ENCODE measurements at regions not wholly inside any gene's neighbourhood (a gene's known extent, or its start where the extent isn't known, plus 50 kb on each side); places are given as distances from the start of the nearest gene placed in this dataset.

- TF ChIP-seq PREB (CRISPR knock-in tag; IDR thresholded peaks at IDR 0.05) = no peak
Measured at GRCh38 chr20:12928358-12928754, 80.4 kb upstream of the SPTLC3 start (continued).

- H3K4me2 ChIP-seq (ENCODE audit: insufficient read depth, low read length) = no peak overlapping the region
- ATAC-seq (no peak), DNase-seq (ENCODE audit: extremely low read depth in 1 of 4, low spot score in 3 of 4) (no peak), FAIRE-seq (no peak)
- H3K36me3 ChIP-seq (ENCODE audit: control insufficient read depth, insufficient read depth, low read length) = no peaks in the 10 kb centered on the region
- no peaks in the 10 kb centered on the region for H3K27me3 ChIP-seq (ENCODE audit: control insufficient read depth in 2 of 2, insufficient read depth in 2 of 2, low read length in 2 of 2)
- no peaks in the 10 kb centered on the region for H4K20me1 ChIP-seq (replicated peaks; ENCODE audit: control insufficient read depth, insufficient read depth, low read length)
- POLR2A ChIA-PET = no interaction called here
- H2AFZ ChIP-seq (ENCODE audit: low read depth, low read length) = no peak overlapping the region
- no TSS peak for BruUV-seq (replicated peaks)
- H3K9ac ChIP-seq (ENCODE audit: insufficient read depth in 1 of 2, low read depth in 2 of 2, low read length in 2 of 2) = no peak overlapping the region
- in situ Hi-C loops (cut with MboI) (no loop called here), intact Hi-C loops (cut with micrococcal nuclease) (loop anchor here (10.0 kb wide), 1 partner anchor 176 kb away; no protein-coding TSS in a partner anchor)
- no peaks in the 10 kb centered on the region for H3K79me2 ChIP-seq (ENCODE audit: control insufficient read depth, insufficient read depth, low read length)
- no peaks in the 10 kb centered on the region for H3K9me1 ChIP-seq (ENCODE audit: control insufficient read depth, insufficient read depth, low read length)
- no peak overlapping the region for H3K27ac ChIP-seq (ENCODE audit: extremely low read depth, low read depth, low read length)
- no peaks in the 10 kb centered on the region for H3K9me3 ChIP-seq (replicated peaks; ENCODE audit: control insufficient read depth, insufficient read depth, low read depth, low read length)
- 0% methylated on average over 3 of the region's 4 CpGs for WGBS (ENCODE audit: insufficient coverage, low coverage, missing lambda C conversion rate)
- no peak overlapping the region for H3K4me3 ChIP-seq
- no peaks in the 10 kb centered on the region for H3K4me1 ChIP-seq (replicated peaks in 1 of 2; ENCODE audit: control insufficient read depth in 2 of 2, insufficient read depth in 2 of 2, low read length in 2 of 2)
- CTCF ChIA-PET (ENCODE audit: low intra/inter-chr PET ratio) = no interaction called here
- TF ChIP-seq POLR2AphosphoS2 (IDR thresholded peaks at IDR 0.05; ENCODE audit: low read length) (no peak), ZFP1 (CRISPR knock-in tag; IDR thresholded peaks at IDR 0.05) (no peak), ZNF184 (CRISPR knock-in tag; IDR thresholded peaks at IDR 0.05) (no peak), CC2D1A (IDR thresholded peaks at IDR 0.05) (no peak), GTF2A2 (tag; IDR thresholded peaks at IDR 0.05) (no peak), BRD9 (IDR thresholded peaks at IDR 0.05; ENCODE audit: low read depth, partially characterized antibody) (no peak), ASH1L (IDR thresholded peaks at IDR 0.05; ENCODE audit: borderline replicate concordance, low read depth, partially characterized antibody) (no peak), DPF2 (IDR thresholded peaks at IDR 0.05) (no peak), THAP7 (CRISPR knock-in tag; IDR thresholded peaks at IDR 0.05) (no peak), NR2C1 (IDR thresholded peaks at IDR 0.05) (no peak), NR2C1 (tag; IDR thresholded peaks at IDR 0.05) (no peak), LEF1 (IDR thresholded peaks at IDR 0.05) (no peak), HMG20A (CRISPR knock-in tag; conservative IDR thresholded peaks at IDR 0.05) (no peak), ZFPM2 (CRISPR knock-in tag; IDR thresholded peaks at IDR 0.05) (no peak), HEY1 (CRISPR knock-in tag; IDR thresholded peaks at IDR 0.05; ENCODE audit: borderline replicate concordance) (no peak), SMARCC2 (IDR thresholded peaks at IDR 0.05; ENCODE audit: low read depth) (no peak), ELF4 (CRISPR knock-in tag; IDR thresholded peaks at IDR 0.05) (no peak)
Measured at GRCh38 chr20:12928755-12929401, 79.9 kb upstream of the SPTLC3 start.
